ENCODE measurements at regions not wholly inside any gene's neighbourhood (a gene's known extent, or its start where the extent isn't known, plus 50 kb on each side); places are given as distances from the start of the nearest gene placed in this dataset.

GRCh38 chr10:60570272-60570865 lies 180.7 kb upstream of the ANK3 start:
- H3K4me3 ChIP-seq (ENCODE audit: low read depth, low read length): no peak overlapping the region
- TF ChIP-seq CTCF (IDR thresholded peaks at IDR 0.05; ENCODE audit: low read depth, low read length): no peak
- TF ChIP-seq MAX (IDR thresholded peaks at IDR 0.05; ENCODE audit: low read depth, low read length): no peak
- no peak for TF ChIP-seq POLR2A (IDR thresholded peaks at IDR 0.05; ENCODE audit: extremely low read depth, insufficient read length)
- TF ChIP-seq MYC (IDR thresholded peaks at IDR 0.05; ENCODE audit: low read depth, low read length): no peak
- DNase-seq (ENCODE audit: low read depth): no peak

GRCh38 chr10:60569681-60570080 lies 180.0 kb upstream of the ANK3 start:
- H3K4me3 ChIP-seq (ENCODE audit: low read depth, low read length): no peak overlapping the region
- TF ChIP-seq MAX (IDR thresholded peaks at IDR 0.05; ENCODE audit: low read depth, low read length): no peak
- no peak for TF ChIP-seq POLR2A (IDR thresholded peaks at IDR 0.05; ENCODE audit: extremely low read depth, insufficient read length)
- TF ChIP-seq MYC (IDR thresholded peaks at IDR 0.05; ENCODE audit: low read depth, low read length): no peak
- no peak for TF ChIP-seq CTCF (IDR thresholded peaks at IDR 0.05; ENCODE audit: low read depth, low read length)
- no peak for DNase-seq (ENCODE audit: low read depth)

DNA sequence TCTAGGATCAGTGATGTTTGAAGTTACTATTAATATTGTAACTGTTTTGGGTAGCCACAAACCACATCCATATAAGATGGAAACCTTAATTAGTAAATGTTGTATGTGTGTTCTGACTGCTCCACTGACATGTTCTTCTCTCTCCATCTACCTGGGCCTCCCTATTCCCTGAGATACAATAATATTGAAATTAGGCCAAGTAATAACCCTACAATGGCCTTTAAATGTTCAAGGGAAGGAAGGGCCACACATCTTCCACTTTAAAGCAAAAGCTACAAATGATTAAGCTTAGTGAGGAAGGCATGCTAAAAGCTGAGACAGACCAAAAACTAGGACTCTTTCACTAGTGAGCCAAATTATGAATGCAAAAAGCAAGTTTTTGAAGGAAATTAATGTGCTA lies 176.4 kb upstream of the ANK3 start:
- H3K4me3 ChIP-seq (ENCODE audit: low read depth, low read length): no peak overlapping the region
- TF ChIP-seq POLR2A (IDR thresholded peaks at IDR 0.05; ENCODE audit: extremely low read depth, insufficient read length) (no peak), CTCF (IDR thresholded peaks at IDR 0.05; ENCODE audit: low read depth, low read length) (no peak), MYC (IDR thresholded peaks at IDR 0.05; ENCODE audit: low read depth, low read length) (no peak), MAX (IDR thresholded peaks at IDR 0.05; ENCODE audit: low read depth, low read length) (no peak)
- no peak for DNase-seq (ENCODE audit: low read depth)

GRCh38 chr10:60565492-60565891 lies 175.8 kb upstream of the ANK3 start:
- no peak for TF ChIP-seq MAX (IDR thresholded peaks at IDR 0.05; ENCODE audit: low read depth, low read length)
- no peak for TF ChIP-seq POLR2A (IDR thresholded peaks at IDR 0.05; ENCODE audit: extremely low read depth, insufficient read length)
- no peak for TF ChIP-seq CTCF (IDR thresholded peaks at IDR 0.05; ENCODE audit: low read depth, low read length)
- no peak for TF ChIP-seq MYC (IDR thresholded peaks at IDR 0.05; ENCODE audit: low read depth, low read length)
- H3K4me3 ChIP-seq (ENCODE audit: low read depth, low read length): no peak overlapping the region

GRCh38 chr10:60564475-60564874 lies 174.8 kb upstream of the ANK3 start:
- TF ChIP-seq MYC (IDR thresholded peaks at IDR 0.05; ENCODE audit: low read depth, low read length) (no peak), POLR2A (IDR thresholded peaks at IDR 0.05; ENCODE audit: extremely low read depth, insufficient read length) (no peak), MAX (IDR thresholded peaks at IDR 0.05; ENCODE audit: low read depth, low read length) (no peak), CTCF (IDR thresholded peaks at IDR 0.05; ENCODE audit: low read depth, low read length) (no peak)
- no peak overlapping the region for H3K4me3 ChIP-seq (ENCODE audit: low read depth, low read length)
- DNase-seq (ENCODE audit: low read depth): no peak

More at GRCh38 chr10:60565492-60565891, 175.8 kb upstream of the ANK3 start:
- DNase-seq (ENCODE audit: low read depth): no peak

Data from NB4 (cell line).